ENCODE measurements at regions not wholly inside any gene's neighbourhood (a gene's known extent, or its start where the extent isn't known, plus 50 kb on each side); places are given as distances from the start of the nearest gene placed in this dataset.

DNA sequence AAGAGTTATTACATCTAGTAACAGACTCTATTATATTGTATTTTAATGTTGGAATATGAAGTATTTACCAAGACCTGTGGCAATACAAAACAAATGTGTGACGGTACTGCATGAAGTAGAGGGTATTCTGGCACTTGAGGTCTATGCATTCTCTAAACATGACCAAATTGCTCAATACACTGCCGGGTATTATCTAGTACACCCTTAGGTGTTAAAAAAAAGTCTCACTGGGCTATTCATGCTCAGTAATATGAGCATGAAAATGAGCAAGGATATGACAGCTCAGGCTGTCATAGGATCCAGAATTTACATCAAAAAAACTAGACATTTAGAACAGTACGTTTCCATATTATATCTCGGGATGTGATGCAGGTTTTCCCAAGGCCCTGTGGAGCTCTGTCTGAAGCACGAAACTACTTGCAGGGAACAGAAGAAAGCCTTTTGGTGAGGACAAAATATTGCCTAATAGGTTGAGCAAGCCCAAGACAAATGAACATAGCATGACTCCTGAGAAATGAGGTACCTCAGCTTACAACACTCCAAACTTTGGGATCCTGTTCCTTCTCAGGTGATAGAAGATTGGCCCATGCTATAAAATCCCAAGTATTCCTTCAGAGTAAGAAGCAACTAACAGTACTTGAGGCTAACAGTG lies 74.1 kb upstream of the MAOA start:
- no peak for ATAC-seq
- no peak for DNase-seq

DNA sequence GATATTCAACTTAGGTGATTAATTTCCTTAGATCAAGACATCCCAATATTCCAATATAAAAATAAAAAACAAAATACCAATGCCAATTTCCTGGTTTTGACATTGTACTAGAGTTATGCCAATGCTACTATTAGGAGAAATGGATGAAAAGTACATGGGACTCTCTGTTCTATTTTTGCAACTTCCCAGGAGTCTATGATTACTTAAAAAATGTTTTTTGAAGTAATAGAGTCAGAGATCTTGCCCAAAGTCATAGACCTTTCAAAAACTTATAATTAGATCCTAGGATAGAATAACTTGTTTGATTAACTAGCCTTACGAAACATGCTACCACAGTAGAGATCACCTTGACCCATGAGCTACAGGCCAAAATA lies 73.6 kb upstream of the MAOA start:
- DNase-seq, result no peak
- no peak for ATAC-seq

DNA sequence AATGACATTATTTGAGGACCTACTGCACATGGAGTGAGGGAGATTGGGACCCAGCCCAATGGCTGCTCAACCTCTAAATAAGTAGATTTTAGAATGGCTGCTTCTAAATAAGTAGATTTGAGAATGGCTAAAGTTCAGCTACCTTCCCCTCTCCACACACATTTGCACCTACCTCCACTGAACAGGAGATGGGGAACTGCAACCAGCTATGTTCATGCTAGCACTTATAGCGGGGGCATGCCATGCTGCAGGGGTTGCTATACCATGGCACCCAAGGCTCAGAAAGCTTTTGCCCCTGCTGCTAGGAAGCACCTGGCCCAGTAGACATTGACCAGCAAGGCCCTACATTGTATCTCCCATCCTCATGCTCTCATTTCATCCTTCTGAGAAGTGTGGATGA lies 70.2 kb upstream of the MAOA start:
- no peak for DNase-seq
- ATAC-seq, result no peak

DNA sequence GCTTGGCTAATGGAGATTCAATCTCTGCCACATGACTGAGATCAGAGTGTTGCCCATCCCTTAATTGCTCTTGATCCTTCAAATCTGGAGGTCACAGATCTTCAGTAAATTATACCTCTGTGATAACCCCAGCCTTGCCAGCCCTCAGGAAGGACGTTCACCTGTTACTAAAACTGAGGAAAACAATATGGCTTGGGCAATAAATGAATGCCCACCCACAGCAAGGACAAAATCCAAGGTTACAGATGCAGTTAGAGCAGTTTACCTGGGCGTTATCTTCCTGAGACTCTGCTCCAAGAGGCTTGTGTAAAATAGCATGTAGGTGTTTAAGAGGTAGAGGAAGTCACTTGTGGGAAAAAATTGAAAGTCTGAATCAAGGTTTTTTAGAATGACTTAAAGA lies 69.3 kb upstream of the MAOA start:
- DNase-seq (no peak), ATAC-seq (no peak)

DNA sequence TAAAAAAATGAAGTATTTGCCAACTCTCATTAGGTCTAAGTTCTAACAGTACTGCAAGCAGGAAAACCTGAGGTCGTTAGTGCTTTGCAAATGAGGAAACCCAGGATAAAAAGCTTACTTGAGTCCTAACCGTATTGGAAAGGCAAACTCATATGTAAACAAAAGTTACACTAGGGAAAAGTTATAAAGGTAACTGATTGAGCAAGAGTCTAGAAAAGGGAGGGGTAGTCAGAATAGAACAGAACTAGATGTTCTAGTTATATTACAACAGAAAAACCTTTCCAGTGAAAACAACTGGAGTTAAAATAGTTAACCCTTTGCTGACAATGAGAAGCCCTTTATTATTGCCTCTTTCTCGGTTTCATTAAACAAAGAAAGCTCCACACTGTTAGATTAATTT lies 66.4 kb upstream of the MAOA start:
- ATAC-seq (no peak), DNase-seq (no peak)

DNA sequence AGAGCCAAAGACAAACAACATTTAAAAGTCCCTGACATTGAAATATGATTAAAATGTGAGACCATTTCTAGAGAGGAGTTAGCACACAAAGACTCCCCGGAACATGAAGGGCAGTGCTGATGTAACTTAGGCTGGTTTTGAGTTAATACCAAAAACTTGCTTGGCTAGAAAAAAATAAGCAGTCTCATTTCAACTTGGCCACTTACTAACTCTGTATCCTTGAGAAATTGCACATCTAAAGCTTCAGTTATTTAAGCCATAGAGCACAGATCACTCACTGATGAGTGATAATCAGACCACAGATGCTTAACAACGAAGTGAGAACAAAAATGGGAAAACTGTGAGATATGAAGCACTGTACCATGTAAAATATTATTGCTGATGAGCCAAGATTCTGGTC lies 65.9 kb upstream of the MAOA start:
- no peak for ATAC-seq
- no peak for DNase-seq

DNA sequence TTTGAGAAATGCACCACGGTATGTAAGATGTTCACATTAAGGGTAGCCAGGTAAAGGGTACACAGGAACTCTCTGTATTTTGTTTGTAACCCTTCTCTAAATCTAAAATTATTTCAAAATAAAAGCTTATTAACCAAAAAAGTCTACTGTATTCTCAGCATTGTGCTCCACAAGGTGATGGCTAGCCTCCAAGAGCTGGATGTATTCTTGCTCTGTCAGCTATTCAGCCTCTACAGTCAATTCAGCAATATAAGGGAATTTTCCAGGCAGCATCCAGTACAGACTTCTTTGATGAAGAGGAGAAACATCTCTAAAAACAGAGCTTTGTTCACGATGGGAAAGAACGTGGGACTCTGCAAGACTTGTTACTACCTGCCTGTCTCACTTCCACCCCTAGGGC lies 63.5 kb upstream of the MAOA start:
- DNase-seq, result no peak

DNA sequence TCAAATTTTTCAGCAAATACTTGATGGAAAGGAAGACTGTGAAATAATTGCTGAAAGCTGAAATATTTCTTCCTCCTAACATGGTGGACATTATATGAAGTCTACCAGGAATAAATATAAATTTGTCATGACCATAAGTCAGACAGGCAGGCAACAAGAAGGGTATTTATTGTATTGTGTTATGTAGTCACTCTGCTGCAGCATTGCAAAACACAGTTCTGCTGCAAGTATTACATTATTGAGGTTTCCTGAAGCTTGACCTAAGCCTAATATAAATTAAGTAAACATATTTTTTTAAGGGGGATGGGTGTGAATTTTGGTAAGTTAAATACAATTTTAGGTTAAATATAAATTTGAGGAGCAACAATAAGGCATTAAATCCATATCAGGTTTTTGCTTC lies 60.2 kb upstream of the MAOA start:
- ATAC-seq, result no peak
- DNase-seq, result no peak

More for the DNA sequence above, 63.5 kb upstream of the MAOA start:
- no peak for ATAC-seq

DNA sequence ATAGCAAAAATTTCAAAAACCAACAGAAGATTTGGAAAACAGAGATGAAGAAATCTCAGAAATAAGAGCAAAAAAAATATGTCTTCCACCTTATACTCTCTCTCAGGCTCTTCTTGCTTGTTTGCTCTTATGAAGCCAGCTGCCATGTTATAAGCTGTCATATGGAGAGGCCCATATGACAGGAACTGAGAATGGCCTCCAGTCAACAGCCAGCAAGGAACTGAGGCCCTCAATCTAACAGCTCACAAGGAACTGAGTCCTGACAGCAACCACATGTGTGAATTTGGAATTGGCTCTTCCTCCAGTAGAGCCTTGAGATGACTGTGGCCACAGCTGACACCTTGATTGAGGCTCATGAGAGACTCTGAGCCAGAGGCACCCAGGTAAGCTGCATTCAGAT lies 51.3 kb upstream of the MAOA start:
- no peak for DNase-seq
- no peak for ATAC-seq

DNA sequence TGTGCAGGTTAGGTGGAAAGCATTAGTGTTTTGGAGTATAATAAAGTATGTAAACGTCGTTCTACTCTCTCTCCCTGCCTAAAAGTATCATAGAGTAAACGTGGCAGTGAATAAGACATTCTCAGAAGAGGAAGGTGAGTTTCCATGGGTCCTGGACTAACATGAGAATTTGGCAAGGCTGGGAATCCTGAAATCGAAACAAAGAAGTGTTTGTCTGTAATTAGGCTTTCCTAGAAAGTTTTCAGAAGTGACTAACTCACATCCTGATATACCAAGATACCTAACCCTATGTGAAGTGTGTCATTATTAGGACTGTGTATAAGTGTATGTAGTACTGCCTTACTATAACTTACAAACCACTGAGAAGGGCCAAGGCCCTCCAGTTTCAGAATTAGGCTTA lies 50.7 kb upstream of the MAOA start:
- DNase-seq (no peak), ATAC-seq (no peak)

All from stimulated activated naive CD8-positive, alpha-beta T cell treated with anti-CD3 and anti-CD28 coated beads, Interleukin-15, Interleukin-2, amounts not matched to agents 100 U/mL and 50 U/mL, for 24 hours (primary cell).